CD4-positive, alpha-beta T cell (primary cell): ENCODE measurements at regions not wholly inside any gene's neighbourhood (a gene's known extent, or its start where the extent isn't known, plus 50 kb on each side); places are given as distances from the start of the nearest gene placed in this dataset.

ENCODE experiments used
- ATAC-seq: fragments of 200-7000 bp; cut with Tn5 transposase; one replicate; pipeline ENCODE4 v1.10.0; 2022; ENCODE audit warnings: mild to moderate bottlenecking; ENCODE audit not compliant: poor library complexity
- CTCF ChIA-PET: fragments of 350-600 bp; sonication (Branson Sonifier 250); formaldehyde crosslinking; loops from one replicate; lab custom pipeline; 2021; ENCODE audit warnings: antibody characterized with exemption, inconsistent platforms; lab: Charles Lee
- POLR2A ChIA-PET: fragments of 350-600 bp; sonication (Branson Sonifier 250); formaldehyde crosslinking; loops from one replicate; lab custom pipeline; 2021; ENCODE audit warnings: antibody characterized with exemption, inconsistent platforms; lab: Charles Lee
- DNase-seq, 14 experiments: peaks; one replicate each; pipeline ENCODE4 v3.0.0-alpha.2; 2013 to 2020; ENCODE audit warnings: mixed read lengths in 2 of 14
- H3K27ac ChIP-seq, 2 donors: one replicate each; pipeline versions ENCODE4 v1.5.1 to v1.7.0; 2013; ENCODE audit warnings: low read length in 2 of 2, low read depth in 1 of 2, mild to moderate bottlenecking in 1 of 2
- H3K27me3 ChIP-seq, 2 experiments: 1 replicate in 1 of 2; 2 replicates in 1 of 2; pipeline versions ENCODE4 v1.6.1 to v1.7.0; 2013; ENCODE audit warnings: low read length in 2 of 2, control low read depth in 1 of 2, mild to moderate bottlenecking in 1 of 2, moderate library complexity in 1 of 2; ENCODE audit not compliant: insufficient read depth in 2 of 2, control insufficient read depth in 1 of 2
- H3K36me3 ChIP-seq: one replicate; pipeline ENCODE4 v1.6.1; 2013; ENCODE audit warnings: low read length, control low read depth; ENCODE audit not compliant: insufficient read depth
- H3K4me1 ChIP-seq: one replicate; pipeline ENCODE4 v1.6.1; 2013; ENCODE audit warnings: low read length, control low read depth; ENCODE audit not compliant: insufficient read depth
- H3K4me3 ChIP-seq: one replicate; pipeline ENCODE4 v1.5.1; 2013; ENCODE audit warnings: mild to moderate bottlenecking, low read length, moderate library complexity
- H3K9me3 ChIP-seq, 2 experiments: 1 replicate in 1 of 2; 2 replicates in 1 of 2; pipeline versions ENCODE4 v1.6.1 to v1.7.0; 2013; ENCODE audit warnings: low read length in 2 of 2, mild to moderate bottlenecking in 2 of 2, control low read depth in 1 of 2, moderate library complexity in 1 of 2; ENCODE audit not compliant: control insufficient read depth in 1 of 2, insufficient read depth in 1 of 2
- H3K27ac Mint-ChIP-seq: one replicate; pipeline ENCODE4 v1.8.0; 2020; ENCODE audit warnings: mixed read lengths
- H3K27me3 Mint-ChIP-seq: one replicate; pipeline ENCODE4 v1.8.0; 2021; ENCODE audit warnings: mixed read lengths
- H3K36me3 Mint-ChIP-seq: one replicate; pipeline ENCODE4 v1.8.0; 2021; ENCODE audit warnings: low read depth, mixed read lengths
- H3K4me1 Mint-ChIP-seq: one replicate; pipeline ENCODE4 v1.8.0; 2021; ENCODE audit warnings: low read depth, mixed read lengths
- H3K4me3 Mint-ChIP-seq: one replicate; pipeline ENCODE4 v1.8.0; 2020; ENCODE audit warnings: mild to moderate bottlenecking, mixed read lengths
- H3K9me3 Mint-ChIP-seq: one replicate; pipeline ENCODE4 v1.8.0; 2020; ENCODE audit warnings: mixed read lengths
- CTCF ChIP-seq: fragments of 200-600 bp; IDR thresholded peaks from one replicate; pipeline ENCODE4 v1.8.0; 2022; ENCODE audit warnings: antibody characterized with exemption, mild to moderate bottlenecking
- intact Hi-C, 2 experiments: fragments of 100-400 bp; cut with DNase I in 1 of 2; cut with micrococcal nuclease in 1 of 2; formaldehyde crosslinking; loops; one replicate each; pipeline versions ENCODE4 v1.15.1 to v1.9.0; 2023 to 2025; cut with DNase I, micrococcal nuclease

GRCh38 chr4:123876143-123876542 is 479.5 kb downstream of the SPRY1 start:
- DNase-seq (no peak), ATAC-seq (no peak)
- POLR2A ChIA-PET = no interaction called here
- no peaks in the 10 kb centered on the region for H3K27me3 Mint-ChIP-seq
- Histone ChIP-seq H3K9me3 (no peaks in the 10 kb centered on the region), H3K4me3 (no peak overlapping the region), H3K27ac (no peak overlapping the region), H3K4me1 (no peaks in the 10 kb centered on the region), H3K27me3 (no peaks in the 10 kb centered on the region), H3K36me3 (no peaks in the 10 kb centered on the region)
- no peak overlapping the region for H3K4me3 Mint-ChIP-seq
- no peaks in the 10 kb centered on the region for H3K4me1 Mint-ChIP-seq
- H3K36me3 Mint-ChIP-seq = no peaks in the 10 kb centered on the region
- H3K27ac Mint-ChIP-seq = no peak overlapping the region
- CTCF ChIA-PET = no interaction called here
- intact Hi-C loops = no loop called here
- TF ChIP-seq CTCF = no peak
- no peaks in the 10 kb centered on the region for H3K9me3 Mint-ChIP-seq

GRCh38 chr4:123876671-123877101 is 480.1 kb downstream of the SPRY1 start:
- no peak overlapping the region for H3K4me3 ChIP-seq
- ATAC-seq (no peak), DNase-seq (no peak)
- H3K27ac ChIP-seq = no peak overlapping the region
- POLR2A ChIA-PET = no interaction called here
- H3K4me1 Mint-ChIP-seq = no peaks in the 10 kb centered on the region
- CTCF ChIA-PET = no interaction called here
- no peak overlapping the region for H3K4me3 Mint-ChIP-seq
- no peaks in the 10 kb centered on the region for H3K9me3 ChIP-seq
- intact Hi-C loops = no loop called here
- H3K9me3 Mint-ChIP-seq = no peaks in the 10 kb centered on the region
- no peaks in the 10 kb centered on the region for H3K27me3 Mint-ChIP-seq
- H3K4me1 ChIP-seq = no peaks in the 10 kb centered on the region
- H3K36me3 ChIP-seq = no peaks in the 10 kb centered on the region
- no peak for TF ChIP-seq CTCF
- H3K27ac Mint-ChIP-seq = no peak overlapping the region
- H3K36me3 Mint-ChIP-seq = no peaks in the 10 kb centered on the region
- no peaks in the 10 kb centered on the region for H3K27me3 ChIP-seq

GRCh38 chr4:123877551-123877950 is 481.0 kb downstream of the SPRY1 start:
- H3K9me3 Mint-ChIP-seq = no peaks in the 10 kb centered on the region
- POLR2A ChIA-PET = no interaction called here
- Histone ChIP-seq H3K27me3 (no peaks in the 10 kb centered on the region), H3K9me3 (no peaks in the 10 kb centered on the region), H3K4me1 (no peaks in the 10 kb centered on the region), H3K27ac (no peak overlapping the region), H3K4me3 (no peak overlapping the region), H3K36me3 (no peaks in the 10 kb centered on the region)
- TF ChIP-seq CTCF = no peak
- intact Hi-C loops = no loop called here
- DNase-seq (no peak), ATAC-seq (no peak)
- H3K27me3 Mint-ChIP-seq = no peaks in the 10 kb centered on the region
- CTCF ChIA-PET = no interaction called here
- H3K4me1 Mint-ChIP-seq = no peaks in the 10 kb centered on the region
- H3K4me3 Mint-ChIP-seq = no peak overlapping the region
- H3K27ac Mint-ChIP-seq = no peak overlapping the region
- H3K36me3 Mint-ChIP-seq = no peaks in the 10 kb centered on the region
